ENCODE measurements at regions not wholly inside any gene's neighbourhood (a gene's known extent, or its start where the extent isn't known, plus 50 kb on each side); places are given as distances from the start of the nearest gene placed in this dataset.
A peak's percentile ranks its signal among the peaks of the same experiment; 100 is the strongest.

- DNase-seq (ENCODE audit: low spot score) = no peak
Measured at GRCh38 chr16:85541980-85542900, 70.9 kb upstream of the GSE1 start.

- no peak for DNase-seq (ENCODE audit: low spot score)
Measured at GRCh38 chr16:85543536-85543935, 69.6 kb upstream of the GSE1 start.

DNA sequence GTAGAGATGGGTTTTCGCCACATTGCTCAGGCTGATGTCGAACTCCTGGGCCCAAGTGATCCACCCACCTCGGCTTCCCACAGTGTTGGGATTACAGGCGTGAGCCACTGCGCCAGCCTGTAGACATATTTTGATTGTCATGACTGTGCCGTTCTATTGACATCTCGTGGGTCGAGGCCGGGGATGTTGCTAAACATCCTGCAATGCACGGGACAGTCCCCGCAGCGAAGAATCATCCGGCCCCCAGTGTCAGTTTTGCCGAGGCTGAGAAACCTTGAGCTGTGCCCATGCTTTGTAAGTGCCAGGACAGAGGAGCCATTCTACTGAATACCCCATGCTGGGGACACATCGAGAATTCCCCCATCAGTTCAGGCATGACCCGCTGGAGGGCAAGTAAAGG is 69.1 kb upstream of the GSE1 start:
- no peak for DNase-seq (ENCODE audit: low spot score)

DNA sequence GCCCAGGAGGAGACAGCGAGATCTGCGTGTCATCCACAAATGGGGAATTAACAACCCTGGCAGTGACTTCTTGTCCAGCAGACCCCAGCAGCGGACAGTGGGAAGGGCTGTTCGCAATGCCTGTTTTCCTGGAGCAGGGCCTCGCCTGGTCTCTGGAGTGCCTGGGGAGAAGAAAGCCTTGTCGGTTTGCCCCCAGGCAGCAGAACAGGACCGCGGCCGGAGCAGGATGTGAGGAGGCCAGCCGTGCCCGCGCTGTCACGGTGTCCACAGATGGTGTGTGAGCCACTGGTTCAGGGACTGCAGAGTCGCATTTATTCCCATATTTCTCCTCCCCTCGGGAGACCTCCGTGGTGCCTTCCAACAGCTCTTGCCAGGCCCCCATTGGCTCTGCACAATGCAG is 68.5 kb upstream of the GSE1 start:
- DNase-seq (ENCODE audit: low spot score) = no peak

DNA sequence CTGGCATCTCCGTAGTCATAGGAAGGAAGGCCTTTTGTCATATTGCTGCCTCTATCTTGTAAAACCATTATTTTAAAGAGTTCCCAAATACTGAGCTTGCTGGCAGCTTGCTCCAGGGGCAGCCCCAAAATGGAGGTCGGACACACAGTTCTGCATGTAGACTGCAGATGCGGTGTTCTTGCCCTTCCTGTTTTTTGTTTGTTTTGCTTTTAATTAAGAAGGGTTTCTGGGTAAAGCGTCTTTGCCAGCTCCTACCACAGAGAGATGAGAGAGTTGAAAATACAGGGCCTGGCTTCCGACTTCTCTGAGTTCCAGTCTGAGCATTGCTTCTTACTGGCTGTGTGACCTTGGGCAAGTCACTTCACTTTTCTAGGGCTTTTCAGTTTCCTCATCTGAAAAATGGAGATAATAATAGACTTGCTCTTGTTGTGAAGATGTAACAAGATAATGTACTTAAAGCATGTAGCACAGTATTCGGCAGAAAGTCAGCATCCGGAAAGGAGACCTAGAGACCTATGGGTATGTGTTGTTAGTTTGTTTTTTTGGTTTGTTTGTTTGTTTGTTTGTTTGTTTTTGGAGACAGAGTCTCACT is 67.8 kb upstream of the GSE1 start:
- no peak for DNase-seq (ENCODE audit: low spot score)

- DNase-seq (ENCODE audit: low spot score) = no peak
Measured at GRCh38 chr16:85546585-85547447, 66.3 kb upstream of the GSE1 start.

- DNase-seq (ENCODE audit: low spot score) = no peak
Measured at GRCh38 chr16:85548375-85548774, 64.7 kb upstream of the GSE1 start.

DNA sequence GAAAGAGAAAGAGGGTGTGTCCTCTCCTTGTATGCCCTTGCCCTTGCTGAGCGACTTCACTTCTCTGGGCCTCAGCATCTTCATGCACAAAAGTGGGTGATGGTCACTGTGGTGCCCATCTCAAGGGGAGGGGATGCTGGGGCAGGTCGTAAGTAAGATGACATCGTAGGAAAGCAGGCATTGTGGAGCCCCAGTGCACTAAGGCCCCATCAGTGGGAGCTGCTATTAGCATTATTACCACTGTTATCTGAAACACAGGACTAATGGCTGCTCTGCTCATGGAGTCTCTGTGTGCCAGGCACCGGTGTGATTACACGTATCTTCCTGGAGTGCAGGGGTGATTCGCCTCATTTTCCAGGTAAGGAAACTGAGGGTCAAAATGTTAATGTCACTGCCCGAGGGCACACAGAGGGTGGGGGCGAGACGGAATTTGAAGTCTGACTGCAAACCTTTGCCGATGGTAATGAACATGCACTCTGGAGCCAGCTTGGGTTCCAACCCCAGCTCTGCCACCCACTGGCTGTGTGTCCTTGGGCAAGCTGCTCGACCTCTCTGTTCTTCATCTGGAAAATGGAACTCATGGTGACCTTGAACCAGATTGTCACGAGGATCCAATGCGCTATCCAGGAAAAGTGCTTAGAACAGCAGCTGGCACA is 63.2 kb upstream of the GSE1 start:
- DNase-seq (ENCODE audit: low spot score) = no peak

GRCh38 chr16:85550422-85550864 is 62.7 kb upstream of the GSE1 start:
- no peak for DNase-seq (ENCODE audit: low spot score)

DNA sequence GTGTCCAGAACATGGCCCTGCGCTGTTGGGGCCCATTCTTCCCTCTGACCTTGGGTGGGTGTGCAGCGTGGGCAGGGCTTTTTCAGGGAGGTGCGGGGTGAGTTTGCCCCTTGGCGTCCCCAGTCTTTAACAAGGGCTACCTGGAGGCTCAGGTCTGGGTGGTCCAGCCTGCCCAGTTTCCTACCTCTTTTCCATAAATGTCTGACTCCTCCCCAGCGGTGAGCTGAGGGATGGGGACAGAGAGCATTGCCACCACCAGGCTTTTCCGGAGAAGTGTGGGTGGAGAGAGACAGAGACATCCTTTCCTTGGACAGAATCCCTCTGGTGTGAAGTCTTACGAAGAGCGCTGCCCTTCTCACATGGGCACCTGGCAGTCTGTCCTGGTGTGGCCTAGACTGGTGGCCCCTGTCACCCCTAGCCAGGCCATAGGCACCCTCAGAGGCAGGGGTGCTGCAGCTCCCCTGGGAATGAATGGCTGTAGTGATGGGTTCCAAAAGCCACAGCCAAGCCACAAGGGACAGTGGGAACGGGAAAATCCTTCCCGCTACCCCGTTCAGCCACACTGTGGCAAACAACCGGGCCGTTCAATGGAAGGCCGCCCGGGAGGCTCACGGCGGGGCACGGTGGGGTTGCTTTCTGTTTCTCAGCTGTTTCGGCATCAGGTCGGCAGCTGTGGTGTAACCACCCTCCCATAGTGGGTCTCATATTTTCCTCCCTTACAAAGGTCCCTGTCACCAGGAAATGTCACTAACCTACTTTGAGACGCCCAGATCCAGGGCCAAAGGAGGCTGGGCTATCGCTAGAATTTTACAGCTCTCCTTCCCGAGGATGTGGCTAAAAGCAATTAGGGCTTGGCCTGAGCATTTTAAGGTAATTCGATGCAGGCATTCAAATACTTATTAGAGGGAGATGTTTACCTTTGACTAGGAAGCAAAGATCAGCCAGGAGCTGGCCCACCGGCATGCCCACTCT is 61.9 kb upstream of the GSE1 start:
- no peak for DNase-seq (ENCODE audit: low spot score)

- no peak for DNase-seq (ENCODE audit: low spot score)
Measured at GRCh38 chr16:85552980-85553435, 60.1 kb upstream of the GSE1 start.

DNA sequence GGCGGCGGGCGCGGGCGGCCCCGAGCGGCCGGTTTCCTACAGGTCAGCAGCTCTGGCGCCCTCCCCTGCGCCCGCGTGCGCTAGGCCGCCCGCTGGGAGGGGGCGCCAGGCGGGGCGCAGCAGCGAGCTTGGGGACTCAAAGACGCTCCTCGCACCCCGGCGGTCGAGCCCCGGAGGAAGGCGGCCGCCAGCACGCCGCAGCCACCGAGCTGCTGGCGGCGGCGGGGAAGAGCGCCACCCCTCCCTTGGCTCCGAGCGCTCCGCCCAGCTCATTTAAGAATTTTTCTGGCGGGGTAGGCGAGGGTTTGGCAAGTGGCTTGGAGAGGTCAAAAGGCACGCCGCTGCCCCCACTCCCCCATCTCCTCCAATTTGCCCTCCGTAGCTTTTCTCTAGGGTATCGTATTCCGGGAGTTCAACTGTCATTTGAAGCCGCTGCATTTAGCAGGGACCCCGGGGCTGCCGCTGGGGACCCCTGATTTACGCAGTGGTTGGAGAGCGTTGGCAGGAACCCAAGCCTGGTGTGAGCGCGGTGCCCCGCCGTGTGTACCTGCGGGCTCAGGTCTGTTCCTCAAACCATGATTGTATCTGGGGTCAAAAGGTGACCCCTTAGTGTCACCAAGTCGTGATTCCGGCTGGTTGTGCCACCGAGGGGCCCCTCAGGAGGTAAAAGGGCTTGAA is 59.5 kb upstream of the GSE1 start:
- DNase-seq (ENCODE audit: low spot score) = no peak

DNA sequence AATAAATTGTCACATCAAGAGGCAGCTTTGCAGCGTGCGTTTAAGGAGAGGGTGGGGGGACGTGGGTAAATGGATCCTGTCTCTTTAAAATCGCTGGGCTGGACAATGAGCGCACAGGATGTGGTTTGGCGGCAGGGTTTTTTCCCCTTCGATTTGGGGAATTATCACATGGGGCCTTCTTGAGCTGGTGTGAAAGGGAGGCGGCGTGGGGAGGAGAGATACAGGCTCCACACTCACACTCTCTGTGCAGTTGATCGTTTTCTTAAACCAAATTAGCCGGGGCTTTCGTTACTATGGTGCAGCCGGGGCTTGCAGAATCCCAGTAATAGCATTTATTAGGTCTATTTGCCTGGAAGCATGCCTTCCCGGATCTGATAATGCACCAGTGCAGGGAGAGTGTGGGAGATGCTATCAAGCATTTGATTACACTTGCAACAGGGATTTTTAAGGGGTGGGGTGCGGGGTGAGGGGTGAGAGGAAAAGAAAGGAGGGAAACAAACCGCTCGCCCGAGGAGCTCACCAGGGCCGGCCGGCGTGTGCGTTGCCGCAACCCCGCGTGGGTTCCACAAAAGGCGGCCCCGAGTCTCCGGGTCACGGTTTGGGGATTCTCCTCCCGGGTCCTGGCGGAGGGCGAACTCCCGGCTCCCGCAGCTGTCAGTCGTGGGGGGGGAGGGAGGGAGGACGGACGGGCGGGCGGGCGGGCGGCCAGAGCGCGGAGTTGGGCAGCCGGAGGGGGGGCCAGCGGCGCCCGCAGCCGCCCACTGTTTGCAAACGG is 58.8 kb upstream of the GSE1 start:
- DNase-seq (ENCODE audit: low spot score) = peak; percentile 84

DNA sequence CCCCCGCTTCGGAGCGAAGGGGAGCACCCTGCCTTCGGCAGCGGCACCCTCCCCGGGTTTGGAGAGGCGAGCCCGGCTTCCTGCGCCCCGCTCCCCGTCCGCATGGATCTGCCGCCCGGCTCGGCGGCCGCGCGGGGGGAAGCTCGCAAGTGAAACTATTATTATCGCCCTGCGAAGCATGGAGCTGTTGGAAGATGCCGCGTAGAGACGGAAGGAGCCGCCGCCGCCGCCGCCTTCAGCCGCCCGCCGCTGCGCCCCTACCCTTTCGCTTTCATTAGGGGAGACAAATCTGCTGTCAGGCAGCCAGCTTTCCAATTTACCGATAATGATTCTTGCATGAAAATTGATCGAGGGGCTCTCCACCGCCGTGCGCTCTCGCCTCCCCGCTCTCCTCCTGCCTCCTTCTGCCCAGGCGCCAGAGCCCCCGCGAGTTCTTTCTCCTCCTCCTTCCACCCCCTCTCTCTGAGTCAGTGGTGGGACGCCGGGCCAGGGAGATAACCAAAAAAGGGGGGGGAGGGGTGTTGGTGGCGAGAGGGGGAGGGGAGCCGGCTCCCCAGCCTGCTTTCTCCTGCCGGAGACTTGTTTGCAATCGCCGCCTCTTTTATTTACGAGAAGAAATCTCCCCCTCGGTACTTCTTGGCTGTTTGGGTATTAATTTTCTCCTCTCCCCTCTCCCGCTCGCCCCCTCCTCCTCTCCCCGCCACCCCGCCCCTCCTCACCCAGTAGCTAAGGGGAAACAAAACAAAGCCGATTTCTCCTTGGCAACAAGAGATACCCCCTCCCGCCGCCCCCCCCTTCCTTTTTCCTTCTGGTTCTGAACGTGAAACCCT is 58.0 kb upstream of the GSE1 start:
- no peak for DNase-seq (ENCODE audit: low spot score)

- no peak for DNase-seq (ENCODE audit: low spot score)
Measured at GRCh38 chr16:85555719-85556455, 57.2 kb upstream of the GSE1 start.

- DNase-seq (ENCODE audit: low spot score) = no peak
Measured at GRCh38 chr16:85556456-85557082, 56.6 kb upstream of the GSE1 start.
